OCI-LY3 (cell line): ENCODE measurements at regions not wholly inside any gene's neighbourhood (a gene's known extent, or its start where the extent isn't known, plus 50 kb on each side); places are given as distances from the start of the nearest gene placed in this dataset.

Experiments
- H2AFZ ChIP-seq: fragments of 200-600, 300-600 bp; shearing (Covaris generic); 2 replicates; pipeline ENCODE4 v1.6.0; 2014; ENCODE audit warnings: antibody characterized with exemption, low read depth, low read length
- H3K27ac ChIP-seq: fragments of 200-600, 300-600 bp; sonication (generic); 2 replicates; pipeline ENCODE4 v1.5.1; 2014; ENCODE audit warnings: mild to moderate bottlenecking, low read length, moderate library complexity, mixed read lengths
- H3K27me3 ChIP-seq: fragments of 200-600, 300-600 bp; sonication (generic); 2 replicates; pipeline ENCODE4 v1.6.1; 2014; ENCODE audit warnings: low read depth, low read length, mixed read lengths
- H3K36me3 ChIP-seq: fragments of 200-600, 300-600 bp; sonication (generic); replicated peaks from 2 replicates; pipeline ENCODE3; 2014; ENCODE audit warnings: low read depth, low read length, mixed read lengths
- H3K4me1 ChIP-seq: fragments of 300-600, 200-600 bp; sonication (generic); 2 replicates; pipeline ENCODE4 v1.6.1; 2014; ENCODE audit warnings: low read length, mixed read lengths
- H3K4me2 ChIP-seq: fragments of 200-600, 300-600 bp; sonication (generic); 2 replicates; pipeline ENCODE4 v1.6.1; 2014; ENCODE audit warnings: low read length, mixed read lengths
- H3K4me3 ChIP-seq: fragments of 300-600, 200-600 bp; sonication (generic); 2 replicates; pipeline ENCODE4 v1.5.1; 2014; ENCODE audit warnings: antibody characterized with exemption, mild to moderate bottlenecking, low read length, moderate library complexity
- H3K79me2 ChIP-seq: fragments of 300-600, 200-600 bp; shearing (Covaris generic); 2 replicates; pipeline ENCODE4 v1.6.1; 2014; ENCODE audit warnings: mild to moderate bottlenecking, low read length, mixed read lengths
- H3K9ac ChIP-seq: fragments of 300-600, 200-600 bp; shearing (Covaris generic); 2 replicates; pipeline ENCODE4 v1.6.0; 2014; ENCODE audit warnings: mild to moderate bottlenecking, low read length, moderate library complexity
- H3K9me3 ChIP-seq: fragments of 200-600, 300-600 bp; shearing (Covaris generic); 2 replicates; pipeline ENCODE4 v1.6.1; 2014; ENCODE audit warnings: low read length, mixed read lengths; ENCODE audit not compliant: insufficient read depth
- H4K20me1 ChIP-seq: fragments of 200-600, 300-600 bp; sonication (generic); 2 replicates; pipeline ENCODE4 v1.6.1; 2016; ENCODE audit warnings: low read length, mixed read lengths; ENCODE audit not compliant: insufficient read depth
- EZH2phosphoT487 ChIP-seq: fragments of 200-600 bp; shearing (Covaris generic); IDR thresholded peaks from 2 replicates; pipeline ENCODE4 v1.6.1; 2018; ENCODE audit warnings: antibody characterized with exemption, mixed run types, low read depth
- TF ChIP-seq, protein P1 (sequence below): fragments of 200-600, 300-600 bp; sonication (generic); IDR thresholded peaks from 2 replicates; pipeline ENCODE4 v1.5.1; 2014; ENCODE audit warnings: antibody characterized with exemption, low read length, low read depth

- Histone ChIP-seq H2AFZ (no peak overlapping the region), H3K27me3 (no peaks in the 10 kb centered on the region), H3K4me2 (no peak overlapping the region), H3K79me2 (no peaks in the 10 kb centered on the region), H3K9ac (no peak overlapping the region), H3K4me1 (no peaks in the 10 kb centered on the region), H3K27ac (no peak overlapping the region), H3K9me3 (no peaks in the 10 kb centered on the region), H3K4me3 (no peak overlapping the region), H4K20me1 (no peaks in the 10 kb centered on the region), H3K36me3 (no peaks in the 10 kb centered on the region)
- TF ChIP-seq EZH2phosphoT487, result no peak
- TF ChIP-seq, protein P1, sequence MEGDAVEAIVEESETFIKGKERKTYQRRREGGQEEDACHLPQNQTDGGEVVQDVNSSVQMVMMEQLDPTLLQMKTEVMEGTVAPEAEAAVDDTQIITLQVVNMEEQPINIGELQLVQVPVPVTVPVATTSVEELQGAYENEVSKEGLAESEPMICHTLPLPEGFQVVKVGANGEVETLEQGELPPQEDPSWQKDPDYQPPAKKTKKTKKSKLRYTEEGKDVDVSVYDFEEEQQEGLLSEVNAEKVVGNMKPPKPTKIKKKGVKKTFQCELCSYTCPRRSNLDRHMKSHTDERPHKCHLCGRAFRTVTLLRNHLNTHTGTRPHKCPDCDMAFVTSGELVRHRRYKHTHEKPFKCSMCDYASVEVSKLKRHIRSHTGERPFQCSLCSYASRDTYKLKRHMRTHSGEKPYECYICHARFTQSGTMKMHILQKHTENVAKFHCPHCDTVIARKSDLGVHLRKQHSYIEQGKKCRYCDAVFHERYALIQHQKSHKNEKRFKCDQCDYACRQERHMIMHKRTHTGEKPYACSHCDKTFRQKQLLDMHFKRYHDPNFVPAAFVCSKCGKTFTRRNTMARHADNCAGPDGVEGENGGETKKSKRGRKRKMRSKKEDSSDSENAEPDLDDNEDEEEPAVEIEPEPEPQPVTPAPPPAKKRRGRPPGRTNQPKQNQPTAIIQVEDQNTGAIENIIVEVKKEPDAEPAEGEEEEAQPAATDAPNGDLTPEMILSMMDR, result no peak
These were observed 340.7 kb upstream of the KCNH8 start for GRCh38 chr3:18807593-18807992.

DNA sequence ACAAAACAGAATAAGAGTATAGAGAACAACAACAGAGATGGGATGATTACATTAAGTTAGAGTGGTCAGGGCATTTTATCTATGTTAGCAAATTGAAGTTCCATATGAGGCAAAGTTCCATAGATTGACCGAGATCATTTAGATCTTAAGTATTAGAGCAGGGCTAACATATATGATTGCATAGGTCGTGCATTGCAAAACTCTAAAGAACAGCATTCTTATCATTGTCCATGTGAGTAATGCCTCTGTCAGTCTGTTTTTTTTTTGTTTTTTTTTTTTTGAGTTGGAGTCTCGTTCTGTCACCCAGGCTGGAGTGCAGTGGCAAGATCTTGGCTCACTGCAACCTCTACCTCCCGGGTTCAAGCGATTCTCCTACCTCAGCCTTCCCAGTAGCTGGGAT lies 341.7 kb upstream of the KCNH8 start:
- Histone ChIP-seq H3K27ac (no peak overlapping the region), H3K4me1 (no peaks in the 10 kb centered on the region), H3K36me3 (no peaks in the 10 kb centered on the region), H3K4me3 (no peak overlapping the region), H3K79me2 (no peaks in the 10 kb centered on the region), H3K27me3 (no peaks in the 10 kb centered on the region), H3K4me2 (no peak overlapping the region), H4K20me1 (no peaks in the 10 kb centered on the region), H2AFZ (no peak overlapping the region), H3K9me3 (no peaks in the 10 kb centered on the region), H3K9ac (no peak overlapping the region)
- TF ChIP-seq EZH2phosphoT487, result no peak
- TF ChIP-seq, protein P1, result no peak

DNA sequence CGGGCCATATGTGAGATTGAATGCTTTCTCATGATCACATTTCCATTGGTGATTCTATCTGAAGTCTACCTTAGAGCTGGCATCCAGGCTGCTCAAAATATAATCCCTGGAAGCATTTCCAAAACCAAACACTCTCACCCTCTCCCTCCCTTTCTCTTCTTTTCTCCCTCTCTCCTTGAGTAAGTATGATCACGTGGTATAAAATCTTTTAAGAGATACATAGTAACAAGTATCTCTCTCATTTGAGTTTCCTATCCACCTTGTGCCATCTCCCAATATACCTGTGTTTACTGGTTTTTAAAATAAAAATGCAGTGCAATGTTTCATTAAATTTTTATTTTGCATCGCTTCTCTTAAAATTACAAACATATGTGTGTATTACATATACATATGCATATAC lies 350.9 kb upstream of the KCNH8 start:
- Histone ChIP-seq H4K20me1 (no peaks in the 10 kb centered on the region), H3K79me2 (no peaks in the 10 kb centered on the region)

DNA sequence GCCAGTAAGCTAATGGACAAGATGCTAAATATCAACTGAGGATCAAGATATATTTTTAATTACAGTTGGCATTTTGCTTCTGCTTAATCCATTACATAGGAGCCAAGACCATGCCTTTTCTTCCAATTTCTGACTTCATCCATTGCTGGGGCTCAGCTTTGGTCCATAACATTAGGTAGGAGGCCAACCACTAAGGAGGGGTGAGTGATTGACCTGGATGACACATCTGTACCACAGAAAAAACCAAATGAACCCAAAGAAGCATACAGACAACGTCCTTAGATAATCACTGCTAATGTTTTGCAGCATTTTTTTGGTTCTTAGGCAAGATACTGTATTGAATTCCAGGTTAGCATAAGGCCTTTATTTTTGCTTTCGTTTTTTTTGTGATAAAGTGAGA lies 353.2 kb upstream of the KCNH8 start:
- Histone ChIP-seq H3K9me3 (no peaks in the 10 kb centered on the region), H3K4me3 (no peak overlapping the region), H2AFZ (no peak overlapping the region), H4K20me1 (no peaks in the 10 kb centered on the region), H3K27ac (no peak overlapping the region), H3K9ac (no peak overlapping the region), H3K79me2 (no peaks in the 10 kb centered on the region), H3K36me3 (no peaks in the 10 kb centered on the region), H3K4me1 (no peaks in the 10 kb centered on the region), H3K27me3 (no peaks in the 10 kb centered on the region), H3K4me2 (no peak overlapping the region)
- no peak for TF ChIP-seq EZH2phosphoT487
- TF ChIP-seq, protein P1, result no peak

More for the DNA sequence above, 350.9 kb upstream of the KCNH8 start:
- no peak overlapping the region for H3K27ac ChIP-seq
- no peaks in the 10 kb centered on the region for H3K36me3 ChIP-seq
- H3K4me1 ChIP-seq, result no peaks in the 10 kb centered on the region
- TF ChIP-seq, protein P1, result no peak
- TF ChIP-seq EZH2phosphoT487, result no peak
- no peak overlapping the region for H2AFZ ChIP-seq
- H3K4me3 ChIP-seq, result no peak overlapping the region
- H3K27me3 ChIP-seq, result no peaks in the 10 kb centered on the region
- H3K4me2 ChIP-seq, result no peak overlapping the region
- no peak overlapping the region for H3K9ac ChIP-seq
- no peaks in the 10 kb centered on the region for H3K9me3 ChIP-seq
